DMS 273 (cell line): ENCODE measurements at regions not wholly inside any gene's neighbourhood (a gene's known extent, or its start where the extent isn't known, plus 50 kb on each side); places are given as distances from the start of the nearest gene placed in this dataset.
"Not testable (repeated sequence)": the region's sequence is repeated elsewhere in the genome, so short reads cannot be mapped to it uniquely, and the experiment has no call there.

Experiments
- DNase-seq: peaks from one replicate; lab custom pipeline; 2025; ENCODE audit not compliant: unreplicated experiment; lab: John Stamatoyannopoulos, UW

DNA sequence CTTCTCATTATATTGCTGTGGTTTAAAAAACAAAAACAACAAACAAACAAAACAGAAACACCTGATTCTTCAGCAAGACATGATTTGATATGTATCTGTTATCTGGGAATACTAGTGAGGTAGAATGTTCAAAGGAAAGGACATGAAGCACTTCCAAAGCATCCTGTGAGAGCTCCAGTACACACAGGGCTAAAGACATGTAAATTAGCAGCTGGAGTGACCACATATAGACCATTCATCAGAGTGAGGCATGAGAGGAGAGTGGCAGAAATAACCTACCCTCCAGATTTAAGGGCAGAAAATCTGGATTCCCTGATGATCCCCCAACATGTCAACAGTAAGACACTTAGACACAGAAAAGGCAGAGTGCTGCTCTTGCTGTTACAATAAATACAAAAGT is 260.5 kb upstream of the CHRM3 start:
- DNase-seq = no peak

DNA sequence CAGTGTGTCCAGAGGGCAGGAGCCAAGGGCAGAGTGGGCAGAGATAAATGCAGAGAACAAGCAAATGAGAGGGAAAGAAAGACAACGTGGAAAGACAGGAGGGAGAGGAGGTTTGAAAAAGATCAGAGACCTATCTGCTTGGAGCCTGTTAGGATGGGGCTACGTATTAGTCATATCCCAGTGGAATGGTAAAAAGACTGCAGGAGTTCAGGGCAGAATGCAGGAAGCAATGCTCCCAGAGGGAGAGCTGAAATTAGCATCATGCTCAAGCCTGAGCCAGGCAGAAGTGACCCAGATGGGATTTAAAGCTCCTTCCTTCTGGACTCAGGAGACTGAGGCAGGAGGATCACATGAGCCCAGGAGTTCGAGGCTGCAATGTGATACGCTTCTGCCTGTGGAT is 261.3 kb upstream of the CHRM3 start:
- DNase-seq = no peak

DNA sequence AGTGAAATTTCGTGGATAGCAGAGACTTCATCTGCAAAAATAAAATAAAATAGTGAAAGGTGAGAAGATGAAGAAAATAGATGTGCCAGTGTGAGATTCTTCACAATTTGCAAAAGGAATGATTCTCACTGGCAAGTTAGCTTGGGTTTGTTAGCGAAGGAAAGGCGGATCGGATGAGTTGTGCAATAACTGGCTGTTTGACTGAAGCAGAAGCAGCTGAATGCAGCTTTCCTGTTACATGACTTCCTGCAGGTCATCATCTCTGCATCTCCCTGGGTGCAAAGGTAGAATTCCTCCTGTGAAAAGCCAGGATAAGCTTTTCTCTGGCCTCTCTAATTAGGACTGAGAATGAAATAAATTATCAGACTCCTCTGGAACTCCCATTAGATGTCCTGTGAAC is 263.1 kb upstream of the CHRM3 start:
- no peak for DNase-seq

DNA sequence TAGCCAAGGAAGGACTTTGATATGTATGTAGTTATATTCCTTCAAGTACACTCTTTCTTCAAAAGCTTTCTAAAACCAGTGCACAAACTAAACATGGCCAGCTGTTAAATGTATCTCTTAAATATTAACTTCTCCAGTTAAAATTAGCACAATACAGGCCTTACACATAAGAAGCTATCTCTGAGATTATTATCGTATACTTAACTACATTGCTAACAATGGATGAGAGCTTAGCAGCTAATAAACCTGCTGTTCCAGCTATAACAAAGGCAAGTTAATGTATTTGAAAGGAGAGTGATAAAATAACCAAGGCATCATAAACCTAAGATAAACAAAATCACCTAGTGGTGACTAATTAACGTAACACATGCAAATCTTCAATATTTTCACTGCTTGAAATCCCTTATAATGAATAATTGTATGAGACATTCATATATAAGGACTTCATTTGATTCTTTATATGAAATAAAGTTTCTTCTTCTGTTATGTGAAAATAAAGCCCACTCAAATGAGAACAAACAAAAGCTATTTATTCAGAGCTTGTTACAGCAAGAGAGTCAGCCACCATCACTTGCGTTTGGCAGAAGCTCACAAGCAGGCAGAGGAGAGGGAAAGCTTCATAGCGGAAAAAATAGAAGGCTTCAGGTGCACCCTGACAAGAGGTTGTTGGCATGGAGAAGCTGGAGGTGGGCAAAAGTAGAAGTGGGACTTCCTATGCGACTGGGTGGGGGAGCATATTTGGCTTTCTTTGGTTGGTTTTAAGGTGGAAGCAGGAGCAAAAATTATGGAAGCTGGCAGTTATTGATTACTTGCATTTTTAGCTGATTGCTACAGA is 274.1 kb upstream of the CHRM3 start:
- no peak for DNase-seq

DNA sequence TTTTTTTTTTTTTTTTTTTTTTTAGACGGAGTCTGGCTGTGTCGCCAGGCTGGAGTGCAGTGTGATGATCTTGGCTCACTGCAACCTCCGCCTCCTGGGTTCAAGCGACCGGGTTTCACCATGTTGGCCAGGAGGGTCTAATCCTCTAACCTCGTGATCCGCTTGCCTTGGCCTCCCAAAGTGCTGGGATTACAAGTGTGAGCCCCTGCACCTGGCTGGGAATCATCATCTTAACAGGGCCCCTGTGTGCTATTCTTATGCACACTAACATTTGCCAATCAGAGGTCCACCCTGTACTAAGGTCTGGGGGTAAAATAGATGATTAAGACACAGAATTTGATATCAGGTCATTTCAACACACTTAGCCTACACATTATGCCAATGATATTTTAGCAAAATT is 278.7 kb upstream of the CHRM3 start:
- no peak for DNase-seq

DNA sequence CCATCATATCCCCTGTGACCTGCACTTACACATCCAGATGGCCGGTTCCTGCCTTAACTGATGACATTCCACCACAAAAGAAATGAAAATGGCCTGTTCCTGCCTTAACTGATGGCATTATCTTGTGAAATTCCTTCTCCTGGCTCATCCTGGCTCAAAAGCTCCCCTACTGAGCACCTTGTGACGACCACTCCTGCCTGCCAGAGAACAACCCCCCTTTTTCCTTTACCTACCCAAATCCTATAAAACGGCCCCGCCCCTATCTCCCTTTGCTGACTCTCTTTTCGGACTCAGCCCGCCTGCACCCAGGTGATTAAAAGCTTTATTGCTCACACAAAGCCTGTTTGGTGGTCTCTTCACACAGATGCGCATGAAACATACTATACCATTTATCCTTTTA is 279.7 kb upstream of the CHRM3 start:
- not testable (repeated sequence) for DNase-seq

DNA sequence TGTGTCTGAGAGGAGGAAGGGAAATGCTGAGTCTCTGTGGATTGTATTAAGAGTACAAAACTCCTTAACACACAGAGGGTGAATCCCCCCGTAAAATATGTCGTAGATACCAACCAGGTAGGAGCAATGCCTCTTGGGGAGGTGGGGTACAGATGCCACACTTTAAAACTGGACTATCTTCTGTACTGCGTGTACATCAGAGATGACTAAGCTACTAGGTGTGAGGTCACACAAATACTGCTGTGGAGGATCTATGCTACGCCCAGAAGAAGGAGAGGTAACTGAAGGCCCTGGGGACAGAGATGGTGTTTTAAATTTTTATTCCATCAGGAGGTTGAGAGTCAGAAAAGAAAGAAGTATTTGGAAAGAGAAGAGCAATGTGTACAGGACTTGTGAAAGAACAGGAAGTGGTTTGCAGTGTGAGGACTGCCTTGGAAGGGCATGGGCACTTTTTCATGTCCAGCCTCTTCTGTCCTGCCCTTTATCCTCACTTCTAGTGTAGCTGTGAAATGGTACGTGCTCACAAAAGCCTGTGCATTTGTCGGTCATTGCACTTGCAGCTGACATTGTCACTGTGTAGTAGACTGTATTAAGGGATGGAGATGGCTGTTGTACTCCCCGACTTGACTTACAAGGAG is 287.8 kb upstream of the CHRM3 start:
- DNase-seq = no peak

DNA sequence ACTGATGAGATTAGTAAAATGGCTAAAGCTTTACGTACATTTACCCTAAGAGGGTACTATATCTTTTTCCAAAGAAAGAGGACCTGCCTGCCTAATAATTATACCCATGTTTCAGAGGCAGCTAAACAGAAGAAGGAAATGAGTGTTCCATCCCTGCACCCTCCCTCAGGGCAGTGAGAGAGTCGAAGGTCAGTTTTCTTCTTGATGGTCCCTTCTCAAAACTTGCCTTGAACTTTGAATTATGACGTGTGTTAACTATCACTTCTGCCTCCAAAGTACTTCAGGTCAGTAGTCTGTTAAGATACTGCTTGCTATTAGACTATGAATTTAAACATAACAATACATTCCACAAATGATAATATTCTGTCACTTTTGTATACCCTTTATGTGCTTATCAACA is 294.8 kb upstream of the CHRM3 start:
- no peak for DNase-seq

DNA sequence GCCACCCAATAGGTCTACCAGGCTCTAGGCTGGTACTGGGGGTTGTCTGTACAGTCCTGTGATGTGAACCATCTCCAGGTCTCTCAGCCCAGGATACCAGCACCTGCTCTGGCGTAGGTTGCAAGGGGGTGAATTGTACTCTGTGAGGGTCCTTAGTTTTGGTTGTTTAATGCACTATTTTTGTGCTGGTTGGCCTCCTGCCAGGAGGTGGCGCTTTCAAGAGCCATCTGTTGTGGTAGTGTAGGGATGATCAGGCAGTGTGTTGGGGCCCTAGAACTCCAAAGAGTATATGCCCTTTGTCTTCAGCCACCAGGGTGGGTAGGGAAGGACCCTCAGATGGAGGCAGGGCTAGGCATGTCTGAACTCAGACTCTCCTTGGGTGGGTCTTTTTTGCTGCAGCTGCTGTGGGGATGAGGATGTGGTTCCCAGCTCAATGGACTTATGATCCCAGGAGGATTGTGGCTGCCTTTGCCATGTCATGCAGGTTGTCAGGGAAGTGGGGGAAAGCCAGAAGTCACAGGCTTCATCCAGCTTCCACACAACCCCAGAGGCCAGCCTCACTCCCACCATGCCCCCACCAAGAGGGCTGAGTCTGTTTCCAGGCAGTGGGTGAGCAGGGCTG is 301.8 kb upstream of the CHRM3 start:
- no peak for DNase-seq

DNA sequence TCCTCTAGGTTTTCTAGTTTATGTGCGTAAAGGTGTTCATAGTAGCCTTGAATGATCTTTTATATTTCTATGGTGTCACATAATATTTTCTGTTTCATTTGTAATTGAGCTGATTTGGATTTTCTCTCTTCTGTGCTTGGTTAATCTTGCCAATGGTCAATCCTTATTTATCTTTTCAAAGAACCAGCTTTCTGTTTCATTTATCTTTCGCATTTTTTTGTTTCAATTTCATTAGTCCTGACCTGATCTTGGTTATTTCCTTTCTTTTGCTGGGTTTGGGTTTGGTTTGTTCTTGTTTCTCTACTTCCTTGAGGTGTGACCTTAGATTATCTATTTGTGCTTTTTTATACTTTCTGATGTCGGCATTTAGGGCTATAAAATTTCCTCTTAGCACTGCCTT is 304.4 kb upstream of the CHRM3 start:
- DNase-seq = not testable (repeated sequence)

DNA sequence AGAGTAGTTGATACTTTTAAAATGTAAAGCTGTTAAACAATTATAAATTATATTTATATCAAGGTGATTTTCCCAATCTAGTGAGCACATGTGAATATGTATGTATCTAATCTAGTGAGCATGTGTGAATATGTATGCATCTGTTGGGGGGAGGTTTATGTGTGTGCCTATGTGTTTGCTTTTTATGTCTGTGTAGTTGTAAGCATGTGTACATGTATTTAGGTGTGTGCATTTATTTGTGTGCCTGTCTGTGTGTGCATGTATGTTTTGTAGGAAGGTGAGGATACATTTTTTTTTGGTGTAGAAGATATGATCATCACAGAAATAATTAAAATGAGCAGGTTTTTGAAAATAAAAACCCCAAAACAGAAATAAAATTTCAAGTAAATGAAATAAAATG is 318.9 kb upstream of the CHRM3 start:
- DNase-seq = no peak

DNA sequence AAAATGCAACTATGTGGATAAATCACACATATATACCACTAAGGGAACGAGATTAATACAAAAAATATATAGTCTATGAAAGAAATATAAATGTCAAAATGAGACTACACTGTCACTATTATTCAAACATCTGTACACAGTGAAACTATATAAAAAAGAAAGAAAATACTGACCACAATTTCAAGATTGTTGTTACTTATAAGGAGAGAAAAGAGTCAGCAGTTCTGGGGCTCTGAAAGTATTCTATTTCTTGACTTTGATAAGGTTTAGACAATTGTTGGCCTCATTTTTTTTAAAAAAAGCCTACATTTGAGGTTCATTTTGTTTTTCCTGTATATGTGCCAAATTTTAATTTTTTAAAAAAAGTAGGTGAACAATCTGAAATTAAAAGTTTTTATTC is 319.3 kb upstream of the CHRM3 start:
- no peak for DNase-seq

DNA sequence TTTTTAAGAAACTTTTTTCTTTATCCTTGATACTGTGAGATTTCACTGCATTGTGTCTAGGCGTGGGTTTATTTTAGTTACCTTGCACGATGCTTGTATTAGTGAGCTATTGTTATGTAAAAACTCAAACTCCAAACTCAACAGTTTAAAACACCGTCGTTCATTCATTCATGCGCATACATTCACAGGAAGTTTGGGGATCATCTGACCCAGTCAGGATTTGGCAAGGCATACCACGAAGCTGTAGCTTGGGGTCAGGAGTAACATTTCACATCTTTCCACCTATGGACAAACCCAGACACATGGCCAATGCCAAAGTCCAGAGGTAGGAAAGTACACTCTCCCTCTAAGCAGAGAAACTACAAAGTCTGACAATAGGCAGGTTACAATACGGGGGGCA is 324.6 kb upstream of the CHRM3 start:
- no peak for DNase-seq

DNA sequence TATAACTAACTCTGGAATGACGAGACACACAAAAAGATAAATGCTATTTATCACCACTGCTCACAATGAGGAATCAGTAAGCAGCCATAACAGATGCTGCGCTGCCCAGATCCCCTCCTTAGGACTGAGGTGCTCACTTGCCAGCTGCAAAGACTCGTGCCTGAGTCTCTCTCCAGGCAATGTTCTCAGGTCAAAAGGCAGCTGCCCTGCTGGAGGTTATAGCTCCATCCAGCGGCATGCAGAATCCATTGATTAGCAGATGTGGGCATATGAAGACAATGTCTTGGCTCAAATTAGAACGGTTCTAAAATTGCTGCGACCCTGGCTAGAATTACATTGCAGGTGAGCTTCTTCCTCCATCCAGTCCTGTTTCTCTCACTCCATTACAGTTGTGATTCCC is 328.2 kb upstream of the CHRM3 start:
- no peak for DNase-seq

DNA sequence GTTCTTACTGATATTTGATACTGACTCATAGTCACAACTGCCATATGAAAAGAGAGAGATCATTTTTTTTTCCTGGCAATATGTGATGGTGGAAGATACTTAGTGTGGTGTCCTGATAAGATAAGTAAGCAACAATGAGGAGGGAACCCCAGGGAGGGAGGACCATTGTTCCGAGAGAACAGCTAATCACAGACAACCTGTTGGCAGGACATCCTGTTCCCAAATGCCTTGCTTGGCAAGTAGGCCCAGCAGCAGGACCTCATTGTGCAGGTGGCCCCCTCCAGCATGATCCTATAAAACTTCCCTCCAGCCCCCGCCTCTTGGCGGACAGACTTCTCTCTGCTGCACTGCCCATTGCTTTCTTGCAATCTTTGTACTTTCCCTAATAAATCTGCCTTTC is 329.4 kb upstream of the CHRM3 start:
- no peak for DNase-seq

DNA sequence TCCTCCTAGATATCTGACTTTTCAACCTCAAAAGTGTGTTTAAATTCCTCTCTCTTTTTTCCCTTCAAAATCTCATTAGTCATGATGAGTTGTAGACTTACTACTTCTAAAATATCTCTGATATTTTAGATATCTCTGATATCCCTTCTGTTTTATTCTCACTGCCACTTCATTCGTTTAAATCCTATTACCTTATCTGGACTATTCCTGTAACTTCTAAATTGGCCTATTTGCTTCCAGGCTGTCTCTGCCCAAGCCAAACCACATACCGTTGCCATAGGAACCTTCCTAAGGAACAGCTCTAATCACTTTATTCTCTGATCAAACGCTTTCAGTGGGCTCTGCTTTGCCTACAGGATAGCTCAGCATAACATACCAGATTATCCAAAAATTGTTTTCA is 333.1 kb upstream of the CHRM3 start:
- DNase-seq = no peak

DNA sequence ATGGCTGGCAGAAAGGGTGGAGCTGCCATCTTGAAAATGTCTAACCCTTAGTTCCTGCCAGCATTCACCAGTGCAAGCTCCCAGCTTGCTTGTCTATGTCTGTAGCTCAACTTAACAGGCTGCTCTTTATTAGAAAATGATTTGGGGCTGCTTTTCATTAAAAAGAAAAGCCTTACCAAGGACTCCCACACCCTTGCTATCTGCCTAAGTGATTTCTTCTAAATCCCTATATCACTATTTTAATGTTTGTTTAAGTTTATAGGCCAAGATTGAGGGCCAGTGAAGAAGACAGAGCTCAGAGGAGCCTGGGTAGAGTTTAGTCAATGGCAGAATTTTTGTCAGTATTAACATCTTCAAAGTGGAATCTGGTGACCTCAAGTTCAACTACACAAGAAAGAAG is 336.8 kb upstream of the CHRM3 start:
- no peak for DNase-seq

DNA sequence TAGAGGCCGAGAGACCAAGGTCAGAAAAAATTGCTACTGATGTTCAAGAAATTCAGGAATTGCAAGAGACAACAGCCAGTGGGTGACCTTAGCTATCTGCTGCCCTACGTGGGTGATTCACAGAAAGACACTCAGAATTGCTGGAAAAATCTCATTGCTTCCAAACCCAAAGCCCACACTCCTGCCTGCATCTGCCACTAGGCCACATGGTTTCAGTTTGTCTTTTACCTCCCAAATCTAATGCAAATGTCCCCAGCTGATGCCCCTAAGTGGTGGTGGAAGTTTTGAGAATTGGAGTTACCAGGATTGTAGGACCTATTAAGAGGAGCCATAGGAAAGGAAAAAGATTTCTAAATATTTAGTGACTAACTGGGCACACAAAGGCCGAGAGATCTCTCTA is 341.5 kb upstream of the CHRM3 start:
- DNase-seq = no peak

DNA sequence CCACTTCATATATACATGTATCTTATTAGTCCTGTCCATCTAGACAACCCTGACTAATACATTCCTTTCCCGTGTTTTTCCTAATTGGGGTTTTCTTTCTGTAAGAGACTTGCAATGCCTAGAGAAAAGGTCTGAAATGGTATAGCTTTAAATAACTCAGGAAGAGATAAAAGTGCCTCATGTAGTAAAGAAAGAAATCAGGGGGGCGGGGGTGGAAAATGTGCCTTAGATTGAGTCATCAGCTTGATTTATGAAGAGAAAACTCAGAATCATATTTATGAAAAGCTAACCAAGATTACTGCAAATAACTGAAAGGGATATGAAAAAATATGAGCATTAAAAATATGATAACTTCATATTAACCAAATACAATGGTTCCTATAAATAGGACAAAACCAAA is 345.8 kb upstream of the CHRM3 start:
- no peak for DNase-seq

DNA sequence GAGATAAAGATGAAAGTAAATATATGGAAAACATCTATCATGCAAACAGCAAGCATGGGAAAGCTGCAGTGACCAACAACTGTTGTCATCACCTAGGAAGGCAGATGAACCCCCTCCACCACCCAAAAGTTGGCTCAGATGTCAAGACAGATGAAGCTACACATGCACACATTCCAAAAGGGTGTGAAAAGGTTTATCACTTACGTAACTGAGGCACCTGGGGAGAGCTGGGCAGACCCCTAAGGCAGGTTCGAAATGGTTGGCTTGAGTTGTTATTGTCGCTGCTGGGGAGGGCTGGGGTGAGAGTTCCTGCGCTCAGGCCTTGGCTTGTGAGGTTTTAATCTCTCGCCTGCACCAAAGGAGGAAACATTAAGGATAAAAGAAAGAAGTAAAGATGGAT is 355.1 kb upstream of the CHRM3 start:
- no peak for DNase-seq

DNA sequence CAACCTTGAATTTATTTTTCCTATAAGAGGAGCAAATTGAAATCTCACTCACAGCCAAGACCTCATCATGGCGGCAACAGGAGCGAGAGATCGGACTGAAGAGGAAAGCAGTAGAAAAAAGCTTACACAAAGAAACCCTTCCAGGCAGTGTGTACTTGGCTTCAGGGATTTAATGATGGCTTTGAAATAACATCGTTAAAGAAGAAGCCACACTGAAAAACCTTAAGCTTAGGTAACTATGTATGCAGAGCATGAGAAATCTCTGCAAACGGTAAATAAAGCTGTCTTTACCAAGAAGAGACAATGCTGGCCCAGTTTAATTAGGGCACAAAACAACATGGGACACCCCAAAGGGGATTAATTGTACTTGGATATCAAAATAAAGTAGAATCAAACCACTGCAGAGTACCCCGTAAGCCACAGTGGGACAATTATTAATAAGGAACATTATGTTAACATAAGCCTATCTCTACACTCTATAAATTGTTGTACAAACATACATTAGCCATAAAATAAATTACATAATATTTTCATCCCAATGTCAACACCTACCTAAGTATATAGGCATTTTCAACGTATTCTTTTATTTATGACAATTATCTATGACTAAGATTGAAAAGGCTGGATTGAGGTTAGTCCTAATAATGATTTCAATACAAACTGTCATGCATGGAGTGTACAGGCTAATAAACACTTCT is 360.2 kb upstream of the CHRM3 start:
- DNase-seq = no peak

DNA sequence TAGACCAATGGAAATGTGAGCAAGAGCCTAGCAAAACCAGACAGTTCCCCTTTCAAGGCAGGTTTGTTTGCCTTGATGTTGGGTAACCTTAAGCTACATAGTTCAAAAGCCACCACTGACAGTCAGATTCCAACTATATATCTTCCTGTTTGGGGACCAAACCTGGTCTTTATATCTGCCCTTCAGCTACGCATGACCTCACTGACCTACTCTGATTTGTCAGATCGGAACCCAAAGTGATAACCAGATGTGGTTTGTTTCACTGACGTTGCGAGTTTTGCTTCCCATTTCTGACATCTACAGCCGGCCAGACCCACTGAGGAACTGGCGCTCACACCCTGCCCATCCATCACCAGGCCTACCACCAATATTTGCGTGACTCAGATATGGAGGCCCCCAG is 361.1 kb upstream of the CHRM3 start:
- no peak for DNase-seq
